H1 (cell line): ENCODE measurements at regions not wholly inside any gene's neighbourhood (a gene's known extent, or its start where the extent isn't known, plus 50 kb on each side); places are given as distances from the start of the nearest gene placed in this dataset.

Experiments
- ATF2 ChIP-seq: IDR thresholded peaks from 2 replicates; pipeline ENCODE4 v1.6.1; 2012; ENCODE audit warnings: low read length, inconsistent platforms
- CHD7 ChIP-seq: fragments of 300-600 bp; sonication (generic); IDR thresholded peaks from 2 replicates; pipeline ENCODE4 v1.7.1; 2012; ENCODE audit warnings: low read length, moderate library complexity, mild to moderate bottlenecking, inconsistent platforms; ENCODE audit not compliant: insufficient replicate concordance
- E2F6 ChIP-seq: IDR thresholded peaks from 2 replicates; pipeline ENCODE4 v1.6.1; 2012; ENCODE audit warnings: inconsistent platforms
- KDM1A ChIP-seq: fragments of 200-600, 300-600 bp; sonication (generic); IDR thresholded peaks from 2 replicates; pipeline ENCODE4 v1.7.1; 2016; ENCODE audit warnings: mild to moderate bottlenecking, low read length, borderline replicate concordance
- SIRT6 ChIP-seq: IDR thresholded peaks from one replicate; pipeline ENCODE4 v1.7.1; 2012; ENCODE audit warnings: low read length, inconsistent platforms
- SP1 ChIP-seq: IDR thresholded peaks from 2 replicates; pipeline ENCODE4 v1.6.1; 2011; ENCODE audit warnings: low read depth, low read length
- TAF1 ChIP-seq: IDR thresholded peaks from 2 replicates; pipeline ENCODE4 v1.6.1; 2011; ENCODE audit warnings: mild to moderate bottlenecking, low read depth, low read length

GRCh38 chr1:69213644-69214043 is 354.1 kb upstream of the LRRC7 start (continued):
- TF ChIP-seq CHD7, result no peak
- no peak for TF ChIP-seq E2F6
- TF ChIP-seq SP1, result no peak
- no peak for TF ChIP-seq KDM1A
- no peak for TF ChIP-seq SIRT6
- TF ChIP-seq TAF1, result no peak
- TF ChIP-seq ATF2, result no peak
